Stimulated activated memory B cell treated with anti-CD40 and anti-IgM and Interleukin-4, amounts not matched to agents 10 μg/mL and 1 μg/mL and 100 μg/mL, for 72 hours (primary cell): ENCODE measurements at regions not wholly inside any gene's neighbourhood (a gene's known extent, or its start where the extent isn't known, plus 50 kb on each side); places are given as distances from the start of the nearest gene placed in this dataset.

Source experiments
- ATAC-seq: fragments of 150-1000 bp; cut with Tn5 transposase; 2 replicates; pipeline ENCODE4 v1.10.0; 2021
- H3K27ac Mint-ChIP-seq: one replicate; pipeline ENCODE4 v1.8.0; 2022; ENCODE audit warnings: mild to moderate bottlenecking, mixed read lengths
- H3K27me3 Mint-ChIP-seq: one replicate; pipeline ENCODE4 v1.8.0; 2022; ENCODE audit warnings: mixed read lengths
- H3K36me3 Mint-ChIP-seq: one replicate; pipeline ENCODE4 v1.8.0; 2022; ENCODE audit warnings: mixed read lengths
- H3K4me1 Mint-ChIP-seq: one replicate; pipeline ENCODE4 v1.8.0; 2022; ENCODE audit warnings: mixed read lengths
- H3K4me3 Mint-ChIP-seq: one replicate; pipeline ENCODE4 v1.8.0; 2022; ENCODE audit warnings: mild to moderate bottlenecking, moderate library complexity, mixed read lengths
- H3K9me3 Mint-ChIP-seq: one replicate; pipeline ENCODE4 v1.8.0; 2022; ENCODE audit warnings: mixed read lengths

DNA sequence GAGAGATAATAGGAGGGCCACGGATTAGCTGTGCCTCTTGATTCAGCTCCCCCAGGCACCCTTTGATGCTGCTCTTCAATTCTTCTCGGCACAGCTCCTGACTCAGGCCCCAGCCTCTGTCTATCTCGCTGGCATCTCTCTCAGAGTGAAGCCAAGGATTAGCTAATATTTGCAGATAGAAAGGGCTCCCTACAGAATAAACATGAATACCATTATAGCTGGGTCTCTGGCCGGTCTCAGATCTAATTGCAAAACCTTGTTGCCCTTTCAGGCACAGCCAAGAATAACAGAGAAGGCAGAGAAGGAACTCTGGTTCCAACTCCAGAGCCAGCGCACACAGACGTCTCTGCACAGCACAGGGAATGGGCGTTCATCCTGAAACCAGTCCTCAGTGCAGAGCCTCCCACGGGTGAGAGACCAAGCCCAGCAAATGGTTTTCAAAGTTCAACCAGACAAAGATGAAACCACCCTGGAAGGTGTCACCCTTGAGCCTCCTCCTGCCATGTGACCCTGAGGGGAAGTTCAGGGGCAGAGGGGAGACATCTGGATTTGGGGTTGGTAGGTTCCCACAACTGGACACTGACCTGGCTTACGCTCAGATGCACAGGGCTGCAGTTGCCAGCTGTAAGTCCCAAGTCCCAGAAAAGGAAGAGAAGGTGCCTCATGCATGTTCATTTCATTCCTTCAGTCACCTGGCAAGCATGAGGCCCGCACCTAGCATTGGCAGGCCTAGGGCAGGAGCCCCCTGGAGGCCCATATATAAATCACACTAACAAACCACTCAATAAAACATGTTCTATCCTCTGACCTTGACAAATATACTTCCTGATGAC is 394.0 kb downstream of the NPHP4 start:
- no peak for ATAC-seq
- no peak overlapping the region for H3K4me3 Mint-ChIP-seq
- H3K4me1 Mint-ChIP-seq, result no peaks in the 10 kb centered on the region
- no peaks in the 10 kb centered on the region for H3K36me3 Mint-ChIP-seq
- H3K9me3 Mint-ChIP-seq, result peaks cover 1% of the 10 kb centered on the region
- no peak overlapping the region for H3K27ac Mint-ChIP-seq
- peaks cover 16% of the 10 kb centered on the region for H3K27me3 Mint-ChIP-seq

DNA sequence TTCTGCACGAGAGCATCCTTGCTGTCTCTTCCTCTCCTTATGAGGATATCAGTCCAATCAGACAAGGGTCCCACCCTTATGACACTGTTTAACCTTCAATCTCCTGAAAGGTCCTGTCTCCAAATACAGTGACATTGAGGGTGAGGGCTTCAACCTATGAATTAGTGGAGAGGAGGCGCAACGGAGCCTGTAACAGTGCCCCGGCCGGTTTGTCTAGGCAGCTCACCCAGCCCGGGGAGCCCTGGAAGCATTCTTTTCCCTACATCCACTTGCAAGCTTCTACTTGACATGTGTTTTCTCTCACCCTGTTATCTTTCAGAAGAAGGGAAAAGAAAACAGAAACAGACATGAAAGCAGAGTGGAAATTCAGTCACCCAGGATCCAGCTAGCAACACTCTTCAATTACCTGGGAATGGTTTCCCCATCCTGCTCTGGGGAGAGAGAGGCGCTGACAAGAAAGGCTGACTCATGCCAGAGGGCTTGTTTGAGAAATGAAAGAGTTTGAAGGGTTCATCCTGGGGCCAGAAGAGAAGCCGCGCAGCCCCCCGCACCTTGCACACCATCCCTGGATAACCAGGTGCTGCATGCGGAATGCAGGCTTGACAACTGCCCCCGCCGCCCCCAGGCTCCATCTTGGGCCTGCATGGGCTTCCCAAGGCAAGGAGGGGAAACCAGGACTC is 394.9 kb downstream of the NPHP4 start:
- Mint-ChIP-seq H3K4me1 (no peaks in the 10 kb centered on the region), H3K27me3 (peaks cover 16% of the 10 kb centered on the region), H3K9me3 (no peaks in the 10 kb centered on the region), H3K27ac (no peak overlapping the region), H3K4me3 (no peak overlapping the region), H3K36me3 (no peaks in the 10 kb centered on the region)
- ATAC-seq, result no peak

DNA sequence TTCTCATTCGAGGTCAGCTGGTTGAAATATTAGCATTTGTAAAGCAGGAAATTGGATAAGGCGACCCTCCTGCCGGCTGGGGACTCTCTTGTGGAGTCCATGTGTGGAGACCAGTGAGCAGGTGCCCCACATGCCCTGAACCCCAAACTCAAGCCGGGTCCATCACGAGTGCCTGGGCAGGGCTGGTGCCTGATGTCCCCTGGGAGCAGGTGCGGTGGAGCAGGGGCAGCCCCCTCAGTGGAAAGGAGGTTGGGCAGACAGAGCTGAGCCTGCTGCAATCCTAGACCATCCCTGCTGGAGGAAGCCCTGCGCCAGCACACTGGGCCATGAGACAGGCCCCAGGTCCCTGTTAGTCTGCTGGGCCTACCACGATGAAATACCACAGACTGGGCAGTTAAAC is 395.6 kb downstream of the NPHP4 start:
- Mint-ChIP-seq H3K4me3 (no peak overlapping the region), H3K9me3 (peaks cover 4% of the 10 kb centered on the region), H3K27ac (no peak overlapping the region), H3K4me1 (no peaks in the 10 kb centered on the region), H3K36me3 (no peaks in the 10 kb centered on the region), H3K27me3 (peaks cover 16% of the 10 kb centered on the region)
- no peak for ATAC-seq

DNA sequence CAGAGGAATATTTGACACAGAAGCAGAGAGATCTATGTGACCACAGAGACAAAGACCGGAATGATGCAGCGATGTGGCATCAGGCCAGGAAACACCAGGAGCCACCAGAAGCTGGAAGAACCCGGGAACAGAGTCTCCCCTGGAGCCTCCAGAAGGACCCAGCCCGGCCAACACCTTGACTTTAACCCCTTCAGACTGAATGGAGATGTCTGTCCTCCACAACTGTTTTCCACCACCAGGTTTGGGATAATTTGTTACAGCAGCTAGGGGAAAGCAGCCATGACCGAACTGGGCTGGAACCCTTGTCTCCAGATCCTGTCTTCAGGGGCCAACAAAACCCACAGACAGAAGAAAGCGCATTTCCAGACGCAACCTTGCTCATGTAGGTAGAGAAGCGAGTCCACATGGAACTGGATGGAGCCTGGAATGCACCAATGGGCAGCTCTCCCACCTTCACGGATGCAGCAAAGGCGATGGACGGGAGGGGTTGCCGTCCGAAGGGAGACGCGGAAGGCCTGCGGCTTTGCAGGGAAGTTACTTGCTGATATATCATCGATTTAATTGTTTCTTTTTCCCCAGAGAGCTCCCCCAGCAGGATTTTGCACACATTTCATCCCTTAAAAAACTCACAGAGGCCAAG is 396.6 kb downstream of the NPHP4 start:
- Mint-ChIP-seq H3K4me1 (no peaks in the 10 kb centered on the region), H3K27ac (no peak overlapping the region), H3K36me3 (no peaks in the 10 kb centered on the region), H3K27me3 (peaks cover 16% of the 10 kb centered on the region), H3K9me3 (peaks cover 10% of the 10 kb centered on the region), H3K4me3 (no peak overlapping the region)
- ATAC-seq, result no peak

DNA sequence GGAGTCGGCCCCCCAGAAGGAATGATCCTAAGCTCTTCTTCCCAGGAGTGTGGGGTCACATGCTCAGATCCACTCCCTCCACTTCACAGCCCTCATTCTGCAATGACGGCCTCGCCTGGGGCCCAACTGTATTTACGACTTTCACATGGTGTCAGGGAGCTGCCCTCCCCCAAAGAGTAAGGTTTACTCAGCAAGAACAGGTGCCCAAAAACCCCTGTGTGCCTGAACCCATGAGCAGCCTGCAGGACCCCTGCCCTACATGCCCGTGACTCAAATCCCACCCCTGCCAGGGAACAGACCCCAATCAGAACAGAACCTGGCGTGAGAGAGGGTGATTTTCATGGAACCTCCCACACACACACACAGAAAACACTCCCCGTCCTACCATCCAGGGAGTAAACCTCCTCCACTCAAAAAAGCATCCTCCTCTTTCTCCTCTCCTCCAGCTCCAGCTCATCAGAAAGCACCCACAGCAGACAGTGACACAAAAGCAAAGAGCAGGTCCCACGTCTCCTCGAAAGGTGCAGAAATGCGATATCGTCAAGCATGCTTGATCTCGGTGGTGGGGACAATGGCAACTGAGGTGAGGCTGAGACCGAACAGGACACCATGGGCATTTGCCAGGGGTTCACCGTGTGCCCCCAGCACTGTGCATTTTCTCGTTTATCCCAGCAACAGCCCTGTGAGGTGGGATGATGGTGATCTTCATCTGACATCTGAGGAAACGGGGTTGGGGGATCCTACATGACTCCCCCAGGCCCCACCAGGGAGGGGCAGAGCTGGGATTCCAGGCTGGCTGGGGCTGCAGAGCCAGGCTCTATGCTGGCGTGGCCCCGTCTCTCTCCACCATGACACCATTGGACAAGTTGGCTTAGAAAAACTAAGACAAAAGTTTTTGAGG is 397.9 kb downstream of the NPHP4 start:
- Mint-ChIP-seq H3K9me3 (peaks cover 10% of the 10 kb centered on the region), H3K36me3 (no peaks in the 10 kb centered on the region), H3K27ac (no peak overlapping the region), H3K27me3 (peaks cover 14% of the 10 kb centered on the region), H3K4me3 (no peak overlapping the region), H3K4me1 (no peaks in the 10 kb centered on the region)
- ATAC-seq, result no peak

DNA sequence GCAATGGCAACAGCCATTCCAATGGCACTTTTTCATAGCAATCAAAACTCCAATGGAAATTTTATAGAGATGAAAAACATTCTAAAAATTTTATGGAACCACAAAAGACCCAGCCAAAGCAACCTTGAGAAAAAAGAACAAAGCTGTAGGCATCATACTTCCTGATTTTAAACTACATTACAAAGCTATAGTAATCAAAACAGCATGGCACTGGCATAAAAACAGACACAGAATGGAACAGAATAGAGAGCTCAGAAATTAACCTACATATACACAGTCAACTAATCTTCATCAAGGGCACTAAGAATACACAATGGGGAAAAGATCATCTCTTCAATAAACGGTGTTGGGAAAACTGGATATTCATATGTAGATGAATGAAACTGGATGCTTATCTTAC is 401.5 kb downstream of the NPHP4 start:
- Mint-ChIP-seq H3K27me3 (peaks cover 8% of the 10 kb centered on the region), H3K4me3 (no peak overlapping the region)

DNA sequence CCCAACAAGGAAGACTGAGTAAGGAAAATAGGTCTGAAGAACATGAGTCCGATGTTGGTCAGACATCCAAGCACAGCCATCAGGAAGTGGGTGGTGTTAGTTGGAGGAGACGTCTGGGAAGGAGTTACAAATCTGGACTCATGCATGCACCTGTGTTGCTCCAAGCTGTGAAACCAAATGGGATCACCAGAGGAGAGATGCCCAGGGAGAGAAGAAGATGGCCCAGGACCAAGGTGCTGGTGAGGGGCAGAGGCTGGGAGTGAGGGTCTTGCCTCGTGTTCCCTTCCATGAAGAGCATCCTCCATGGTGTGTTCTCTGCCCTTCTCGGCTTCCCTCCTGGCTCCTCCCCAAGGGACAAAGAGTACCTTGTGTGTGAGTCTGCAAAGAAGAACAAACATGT is 405.6 kb downstream of the NPHP4 start:
- H3K9me3 Mint-ChIP-seq, result peaks cover 11% of the 10 kb centered on the region
- no peaks in the 10 kb centered on the region for H3K4me1 Mint-ChIP-seq
- H3K36me3 Mint-ChIP-seq, result no peaks in the 10 kb centered on the region
- no peak overlapping the region for H3K27ac Mint-ChIP-seq
- H3K27me3 Mint-ChIP-seq, result no peaks in the 10 kb centered on the region
- H3K4me3 Mint-ChIP-seq, result no peak overlapping the region
- no peak for ATAC-seq

More for the DNA sequence above, 401.5 kb downstream of the NPHP4 start:
- peaks cover 14% of the 10 kb centered on the region for H3K9me3 Mint-ChIP-seq
- no peak for ATAC-seq
- no peak overlapping the region for H3K27ac Mint-ChIP-seq
- no peaks in the 10 kb centered on the region for H3K36me3 Mint-ChIP-seq
- H3K4me1 Mint-ChIP-seq, result no peaks in the 10 kb centered on the region

DNA sequence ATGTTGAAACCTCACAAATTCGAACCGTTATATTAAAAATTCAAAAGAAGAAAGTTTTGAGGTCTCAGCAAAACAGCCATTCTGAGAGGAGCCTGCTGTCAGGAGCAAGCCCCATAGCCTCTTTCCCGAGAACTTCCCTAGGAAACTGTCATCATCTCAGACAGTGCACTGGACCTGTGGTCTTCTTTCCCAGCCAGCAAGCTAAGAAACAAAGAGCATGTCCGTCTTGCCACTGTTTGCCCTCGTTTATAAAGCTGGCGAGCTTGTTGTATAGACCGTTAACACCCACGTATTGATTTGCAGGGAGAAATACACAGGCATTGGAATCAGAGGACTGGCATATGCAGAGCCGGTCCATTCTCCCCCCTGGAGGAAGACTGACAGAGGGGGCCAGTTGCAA is 407.0 kb downstream of the NPHP4 start:
- Mint-ChIP-seq H3K27ac (no peak overlapping the region), H3K27me3 (no peaks in the 10 kb centered on the region), H3K4me3 (no peak overlapping the region), H3K9me3 (peaks cover 5% of the 10 kb centered on the region), H3K4me1 (no peaks in the 10 kb centered on the region), H3K36me3 (no peaks in the 10 kb centered on the region)
- no peak for ATAC-seq

DNA sequence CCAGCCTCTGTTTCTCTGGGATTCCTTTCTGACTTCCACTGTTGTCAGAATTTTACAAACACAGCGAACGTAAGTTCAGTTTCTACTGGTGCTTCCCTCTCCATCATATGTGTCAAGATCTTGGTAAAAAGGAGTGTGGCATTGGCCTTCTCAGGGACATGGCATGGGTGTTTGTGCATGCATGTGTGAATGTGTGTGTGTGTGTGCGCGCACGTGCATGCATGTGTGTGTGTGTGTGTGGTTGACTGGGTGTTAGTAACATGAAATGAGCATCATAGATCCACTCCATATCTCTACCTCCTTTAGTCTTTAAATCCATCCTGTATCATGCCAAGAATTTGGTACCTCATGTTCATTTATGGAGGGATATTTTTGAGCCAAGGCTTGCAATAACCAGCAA is 411.3 kb downstream of the NPHP4 start:
- no peaks in the 10 kb centered on the region for H3K36me3 Mint-ChIP-seq
- peaks cover 5% of the 10 kb centered on the region for H3K9me3 Mint-ChIP-seq
- no peak overlapping the region for H3K27ac Mint-ChIP-seq
- H3K4me1 Mint-ChIP-seq, result no peaks in the 10 kb centered on the region
- H3K4me3 Mint-ChIP-seq, result no peak overlapping the region
- no peak for ATAC-seq
- H3K27me3 Mint-ChIP-seq, result peaks cover 10% of the 10 kb centered on the region

DNA sequence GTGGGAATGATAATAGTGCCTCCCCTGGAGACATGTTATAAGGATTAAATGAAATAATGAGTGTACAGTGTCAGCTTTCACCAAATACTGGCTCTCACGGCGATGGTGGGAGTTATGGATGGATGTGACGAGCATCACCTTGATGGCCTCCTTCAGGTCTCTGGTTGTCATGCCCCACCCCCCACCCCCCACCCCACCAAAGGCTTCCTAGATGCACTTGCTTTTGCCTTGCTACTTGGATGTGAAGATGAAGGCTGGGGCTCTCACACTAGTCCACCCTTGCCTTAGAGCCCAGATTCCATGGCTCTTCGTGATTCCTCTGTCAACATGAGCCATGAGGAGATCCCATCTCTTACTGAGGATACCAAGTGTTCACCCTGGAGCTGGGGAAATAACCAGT is 412.3 kb downstream of the NPHP4 start:
- Mint-ChIP-seq H3K27ac (no peak overlapping the region), H3K4me3 (no peak overlapping the region), H3K9me3 (peaks cover 4% of the 10 kb centered on the region), H3K27me3 (peaks cover 11% of the 10 kb centered on the region), H3K36me3 (no peaks in the 10 kb centered on the region), H3K4me1 (no peaks in the 10 kb centered on the region)
- no peak for ATAC-seq

DNA sequence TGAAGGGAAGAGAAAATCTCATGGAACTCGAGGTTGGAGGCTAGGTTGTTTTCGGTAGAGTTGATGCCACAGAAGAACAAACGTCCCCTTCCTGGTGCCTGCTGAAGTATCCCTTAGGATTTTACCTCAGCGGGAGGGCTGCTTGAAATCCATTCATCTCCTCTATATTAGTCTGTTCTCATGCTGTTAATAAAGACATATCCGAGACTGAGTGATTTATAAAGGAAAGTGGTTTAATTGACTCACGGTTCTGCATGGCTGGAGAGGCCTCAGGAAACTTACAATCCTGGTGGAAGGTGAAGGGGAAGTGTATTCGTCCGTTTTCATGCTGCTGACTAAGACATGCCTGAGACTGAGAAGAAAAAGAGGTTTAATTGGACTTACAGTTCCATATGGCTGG is 413.5 kb downstream of the NPHP4 start:
- no peaks in the 10 kb centered on the region for H3K4me1 Mint-ChIP-seq
- peaks cover 4% of the 10 kb centered on the region for H3K9me3 Mint-ChIP-seq

DNA sequence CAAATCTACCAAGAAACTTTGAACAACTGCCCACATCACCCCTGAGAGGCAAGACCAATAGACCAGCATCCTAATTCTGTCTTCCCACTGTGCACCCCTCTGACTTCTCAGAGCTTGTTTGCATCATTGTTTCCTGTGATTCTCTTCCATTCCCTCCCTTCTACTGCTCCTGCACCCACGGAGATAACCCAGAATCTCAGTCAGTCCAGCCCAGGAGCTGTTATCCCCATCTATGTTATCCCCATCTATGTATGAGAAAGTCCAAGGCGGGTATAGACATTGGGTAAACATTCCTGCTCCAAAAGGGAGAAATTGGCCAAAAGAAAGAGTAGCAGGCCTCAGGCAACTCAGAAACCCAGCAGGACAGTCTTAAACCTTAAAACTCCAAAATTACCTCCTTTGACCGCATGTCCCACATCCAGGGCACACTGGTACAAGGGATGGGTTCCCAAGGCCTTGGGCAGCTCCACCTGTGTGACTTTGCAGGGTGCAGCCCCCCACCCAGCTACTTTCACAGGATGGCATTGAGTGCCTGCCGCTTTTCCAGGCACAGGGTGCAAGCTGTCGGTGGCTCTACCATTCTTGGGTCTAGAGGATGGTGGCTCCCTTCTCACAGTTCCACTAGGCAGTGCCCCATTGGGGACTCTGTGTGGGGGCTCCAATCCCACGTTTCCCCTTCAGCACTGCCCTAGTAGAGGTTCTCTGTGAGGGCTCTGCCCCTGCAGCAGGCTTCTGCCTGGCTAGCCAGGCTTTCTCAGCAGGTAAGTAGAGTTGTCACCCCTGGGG is 414.8 kb downstream of the NPHP4 start:
- Mint-ChIP-seq H3K36me3 (no peaks in the 10 kb centered on the region), H3K27me3 (peaks cover 17% of the 10 kb centered on the region), H3K27ac (no peak overlapping the region), H3K4me1 (no peaks in the 10 kb centered on the region), H3K4me3 (no peak overlapping the region), H3K9me3 (peaks cover 4% of the 10 kb centered on the region)
- ATAC-seq, result no peak

More for the DNA sequence above, 413.5 kb downstream of the NPHP4 start:
- Mint-ChIP-seq H3K27me3 (peaks cover 17% of the 10 kb centered on the region), H3K4me3 (no peak overlapping the region), H3K27ac (no peak overlapping the region), H3K36me3 (no peaks in the 10 kb centered on the region)
- ATAC-seq, result no peak

DNA sequence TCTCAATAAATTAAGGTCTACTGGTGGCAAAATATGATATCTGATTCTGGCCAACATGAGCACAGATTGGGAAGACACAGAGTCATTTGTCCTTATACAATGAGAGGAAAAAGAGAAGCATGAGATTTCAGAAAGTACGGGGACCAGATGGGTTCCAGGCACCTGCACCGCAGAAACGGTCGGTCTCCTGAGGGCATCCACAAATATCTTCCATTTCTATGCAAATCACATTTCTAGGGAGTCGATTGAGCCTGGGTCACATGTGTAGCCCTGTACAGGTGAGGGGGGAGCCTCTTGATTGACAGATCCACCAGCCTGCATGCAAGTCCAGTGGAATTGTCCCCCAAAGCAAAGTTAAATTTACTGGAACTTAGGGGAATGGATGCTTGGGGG is 415.6 kb downstream of the NPHP4 start:
- Mint-ChIP-seq H3K9me3 (peaks cover 4% of the 10 kb centered on the region), H3K27me3 (peaks cover 17% of the 10 kb centered on the region), H3K4me3 (no peak overlapping the region)

DNA sequence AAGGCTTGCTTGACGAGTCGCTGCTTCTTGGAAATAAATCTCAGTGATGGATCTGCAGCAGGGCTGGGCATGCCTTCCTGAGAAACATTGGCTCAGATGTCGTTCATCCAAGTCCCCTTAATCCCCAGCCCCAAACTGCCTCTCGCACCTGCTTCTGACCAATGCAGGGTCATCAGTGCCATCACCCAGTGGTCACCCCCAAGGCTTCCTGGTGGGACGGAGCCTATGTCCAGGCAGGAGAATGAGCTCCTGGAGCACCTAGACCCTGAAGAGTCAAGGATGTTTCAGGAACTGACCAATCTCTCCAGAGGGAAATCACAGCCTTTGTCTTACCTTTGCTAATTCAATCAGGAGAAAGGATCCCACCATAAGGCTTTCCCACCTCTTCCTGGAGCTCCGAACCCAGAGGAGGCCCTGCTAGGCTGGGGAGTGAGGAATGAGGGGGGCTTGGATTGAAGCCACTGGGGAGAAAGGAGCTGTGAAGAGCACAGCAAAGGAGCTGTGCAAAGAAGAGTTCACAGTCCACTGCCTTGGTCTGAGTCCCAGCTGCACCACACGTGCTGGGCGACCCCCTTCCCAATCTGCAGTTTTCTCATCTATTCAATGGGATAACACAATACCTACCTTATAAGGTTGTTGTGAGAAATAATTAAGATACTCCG is 416.1 kb downstream of the NPHP4 start:
- no peaks in the 10 kb centered on the region for H3K36me3 Mint-ChIP-seq

More for the DNA sequence above, 415.6 kb downstream of the NPHP4 start:
- H3K4me1 Mint-ChIP-seq, result no peaks in the 10 kb centered on the region
- no peaks in the 10 kb centered on the region for H3K36me3 Mint-ChIP-seq
- no peak overlapping the region for H3K27ac Mint-ChIP-seq
- no peak for ATAC-seq

More for the DNA sequence above, 416.1 kb downstream of the NPHP4 start:
- Mint-ChIP-seq H3K27ac (no peak overlapping the region), H3K4me1 (no peaks in the 10 kb centered on the region), H3K27me3 (peaks cover 17% of the 10 kb centered on the region), H3K4me3 (no peak overlapping the region), H3K9me3 (peaks cover 4% of the 10 kb centered on the region)
- no peak for ATAC-seq
